A172 (cell line): ENCODE measurements at regions not wholly inside any gene's neighbourhood (a gene's known extent, or its start where the extent isn't known, plus 50 kb on each side); places are given as distances from the start of the nearest gene placed in this dataset.
A peak's percentile ranks its signal among the peaks of the same experiment; 100 is the strongest.

Source experiments
- DNase-seq: peaks from one replicate; pipeline ENCODE4 v3.0.0-alpha.2; 2015; ENCODE audit warnings: low spot score

GRCh38 chr3:23051240-23052140, 151.6 kb upstream of the UBE2E2 start:
- DNase-seq = no peak

- no peak for DNase-seq
Measured at GRCh38 chr3:23052208-23052607, 150.9 kb upstream of the UBE2E2 start.

GRCh38 chr3:23052620-23053019, 150.5 kb upstream of the UBE2E2 start:
- no peak for DNase-seq

GRCh38 chr3:23055733-23056376, 147.3 kb upstream of the UBE2E2 start:
- DNase-seq = peak; percentile 75

GRCh38 chr3:23062582-23062981, 140.5 kb upstream of the UBE2E2 start:
- DNase-seq = no peak

- DNase-seq = no peak
Measured at GRCh38 chr3:23062982-23063381, 140.1 kb upstream of the UBE2E2 start.

GRCh38 chr3:23067116-23067515, 136.0 kb upstream of the UBE2E2 start:
- DNase-seq = no peak

GRCh38 chr3:23068016-23068728, 135.0 kb upstream of the UBE2E2 start:
- DNase-seq = no peak

- no peak for DNase-seq
Measured at GRCh38 chr3:23071296-23071695, 131.8 kb upstream of the UBE2E2 start.

GRCh38 chr3:23071758-23072157, 131.4 kb upstream of the UBE2E2 start:
- DNase-seq = no peak

- DNase-seq = no peak
Measured at GRCh38 chr3:23072693-23073092, 130.4 kb upstream of the UBE2E2 start.

- DNase-seq = no peak
Measured at GRCh38 chr3:23073724-23074305, 129.3 kb upstream of the UBE2E2 start.

GRCh38 chr3:23075496-23075895, 127.6 kb upstream of the UBE2E2 start:
- DNase-seq = peak; percentile 4

- no peak for DNase-seq
Measured at GRCh38 chr3:23076437-23076836, 126.7 kb upstream of the UBE2E2 start.

- DNase-seq = no peak
Measured at GRCh38 chr3:23077126-23077525, 126.0 kb upstream of the UBE2E2 start.

GRCh38 chr3:23078735-23079134, 124.4 kb upstream of the UBE2E2 start:
- DNase-seq = no peak

GRCh38 chr3:23079976-23080375, 123.2 kb upstream of the UBE2E2 start:
- peak; percentile 17 for DNase-seq

GRCh38 chr3:23083701-23084100, 119.4 kb upstream of the UBE2E2 start:
- no peak for DNase-seq

- DNase-seq = no peak
Measured at GRCh38 chr3:23084367-23084766, 118.8 kb upstream of the UBE2E2 start.

GRCh38 chr3:23085261-23085660, 117.9 kb upstream of the UBE2E2 start:
- no peak for DNase-seq

- no peak for DNase-seq
Measured at GRCh38 chr3:23086331-23086730, 116.8 kb upstream of the UBE2E2 start.

- no peak for DNase-seq
Measured at GRCh38 chr3:23086831-23087230, 116.3 kb upstream of the UBE2E2 start.
